NCI-H82 (cell line): ENCODE measurements at regions not wholly inside any gene's neighbourhood (a gene's known extent, or its start where the extent isn't known, plus 50 kb on each side); places are given as distances from the start of the nearest gene placed in this dataset.

Source experiments
- DNase-seq: peaks from one replicate; lab custom pipeline; 2025; lab: John Stamatoyannopoulos, UW

GRCh38 chr15:69951898-69952555 is 145.7 kb downstream of the TLE3 start:
- DNase-seq = peak; percentile 55

DNA sequence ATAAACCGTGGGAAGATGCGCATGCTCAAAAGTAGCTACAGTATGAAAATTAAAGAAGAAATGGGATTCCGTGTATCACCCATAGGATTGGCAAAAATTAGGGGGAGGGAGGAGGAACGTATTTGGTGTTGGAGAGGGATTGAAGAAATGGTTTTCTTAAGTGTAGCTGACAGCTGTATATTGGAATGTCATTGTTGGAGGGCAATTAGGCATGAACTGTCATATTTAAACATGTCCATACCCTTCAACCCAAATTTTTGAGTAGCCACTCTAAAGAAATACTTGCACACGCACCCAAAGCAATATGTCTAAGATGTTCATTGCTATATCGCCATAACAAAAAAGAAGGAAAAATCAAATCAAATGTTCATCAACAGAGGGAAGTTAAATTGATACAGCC is 144.7 kb downstream of the TLE3 start:
- no peak for DNase-seq

DNA sequence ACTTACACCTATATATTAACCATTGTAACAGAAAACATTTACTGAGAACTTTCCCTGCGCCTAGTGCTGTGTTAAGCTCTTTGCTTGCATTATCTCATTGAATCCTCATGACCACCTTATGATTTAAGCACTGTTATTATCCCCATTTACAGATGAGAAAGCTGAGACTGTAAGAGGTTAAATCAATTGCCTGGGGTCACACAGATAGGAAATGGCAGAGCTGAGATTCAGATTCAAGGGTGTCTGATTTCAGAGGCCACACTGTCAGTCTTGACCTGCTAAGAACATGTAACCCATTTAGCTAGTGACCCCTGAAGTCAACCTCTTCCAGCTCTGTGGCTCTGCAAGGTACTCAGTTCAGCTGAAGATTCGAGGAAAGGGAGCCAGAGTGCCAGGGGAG is 143.9 kb downstream of the TLE3 start:
- DNase-seq = no peak

GRCh38 chr15:69954666-69955065 is 143.1 kb downstream of the TLE3 start:
- DNase-seq = peak; percentile 32

GRCh38 chr15:69955240-69955894 is 142.3 kb downstream of the TLE3 start:
- no peak for DNase-seq

DNA sequence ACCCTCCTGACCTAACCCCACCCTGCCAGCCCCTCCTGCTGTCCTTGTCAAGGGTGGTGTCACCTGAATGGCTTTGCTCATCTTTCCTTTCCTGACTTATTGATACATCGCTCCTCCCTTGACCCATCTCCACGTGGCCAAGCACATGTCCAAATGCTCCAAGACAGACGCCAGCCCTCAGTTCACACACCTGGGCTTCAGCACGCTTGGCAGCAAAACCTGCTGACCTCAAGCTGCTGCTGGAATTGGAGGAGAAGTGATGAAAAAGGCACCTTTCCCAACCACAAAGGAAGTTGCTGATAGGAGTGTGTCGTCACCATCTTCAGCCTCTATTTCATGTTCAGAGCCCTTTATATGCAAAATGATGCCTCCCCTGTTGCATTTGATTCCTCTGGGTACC is 141.3 kb downstream of the TLE3 start:
- DNase-seq = no peak

- peak; percentile 32 for DNase-seq
Observed at GRCh38 chr15:69957175-69957574, 140.5 kb downstream of the TLE3 start.

DNA sequence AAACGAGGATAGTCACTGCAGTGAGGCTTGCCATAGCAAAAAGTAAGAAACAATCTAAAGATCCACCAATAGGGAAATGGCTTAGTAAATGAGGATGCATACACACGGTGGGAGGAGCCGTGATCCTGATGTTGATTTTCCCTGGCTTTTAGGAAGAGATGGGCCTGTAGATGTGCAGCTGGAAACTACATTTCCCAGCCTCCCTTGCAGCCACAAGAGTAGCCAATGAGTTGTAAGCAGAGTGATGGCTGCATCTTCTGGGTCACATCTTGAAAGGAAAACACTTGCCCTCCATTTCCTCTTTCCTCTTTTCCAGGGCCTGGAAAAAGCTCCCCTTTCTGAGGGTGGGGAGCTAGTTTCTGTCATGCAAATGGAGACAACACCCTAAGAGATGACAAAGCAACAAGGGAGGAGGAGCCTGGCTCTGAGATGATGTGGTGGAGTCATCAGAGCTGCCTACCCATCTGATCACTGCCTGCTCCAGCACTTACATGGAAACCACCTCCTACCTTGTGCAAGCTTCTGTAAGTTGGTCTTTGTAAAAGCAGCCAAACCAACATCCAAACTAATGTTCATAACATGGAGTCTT is 139.1 kb downstream of the TLE3 start:
- DNase-seq = peak; percentile 62

DNA sequence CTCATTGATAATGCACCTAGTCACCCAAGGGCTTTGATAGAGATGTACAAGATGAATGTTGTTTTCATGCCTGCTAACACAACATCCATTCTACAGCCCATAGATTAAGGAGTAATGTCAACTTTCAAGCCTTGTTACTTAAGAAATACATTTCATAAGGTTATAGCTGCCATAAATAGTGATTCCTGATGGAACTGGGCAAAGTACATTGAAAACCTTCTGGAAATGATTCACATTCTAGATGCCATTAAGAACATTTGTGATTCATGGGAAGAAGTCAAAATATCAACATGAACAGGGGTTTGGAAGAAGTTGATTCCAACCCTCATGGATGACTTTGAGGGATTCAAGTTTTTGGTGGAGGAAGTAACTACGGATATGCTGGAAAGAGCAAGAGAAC is 135.2 kb downstream of the TLE3 start:
- no peak for DNase-seq

DNA sequence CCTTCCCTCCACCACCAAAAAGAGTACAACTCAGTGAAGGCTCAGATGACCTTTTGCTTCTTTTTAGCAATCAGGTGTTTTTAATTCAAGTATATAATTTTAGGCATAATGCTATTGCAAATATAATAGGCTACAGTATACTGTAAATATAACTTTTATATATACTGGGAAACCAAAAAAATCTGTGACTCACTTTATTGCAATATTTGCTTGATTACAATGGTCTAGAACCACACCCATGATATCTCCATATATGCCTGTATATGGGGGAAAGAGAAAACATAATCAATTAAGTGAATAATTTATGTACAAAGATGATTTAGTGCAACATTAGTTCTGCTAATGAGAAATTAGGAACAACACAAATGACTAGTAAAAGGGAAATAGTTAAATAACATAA is 134.3 kb downstream of the TLE3 start:
- DNase-seq = no peak

DNA sequence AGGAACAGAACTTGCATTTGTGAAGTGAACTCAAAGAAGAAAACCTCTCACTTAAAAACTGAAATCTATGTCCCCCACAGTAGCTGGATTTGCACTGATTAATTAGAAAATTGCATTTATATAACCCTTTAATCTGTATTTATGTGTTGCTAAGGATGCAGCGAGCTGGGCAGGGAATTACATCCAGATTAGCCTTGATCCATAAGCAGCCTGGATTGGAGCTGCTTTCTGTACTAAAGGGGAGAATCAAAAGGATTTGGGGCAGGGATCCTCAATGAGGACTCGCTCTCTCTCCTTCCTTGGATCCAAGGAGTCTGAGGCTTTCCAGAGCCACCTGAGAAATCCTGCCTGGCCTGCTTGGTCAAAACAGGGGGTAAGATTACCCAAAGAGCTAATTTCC is 125.9 kb downstream of the TLE3 start:
- DNase-seq = peak; percentile 98

- DNase-seq = peak; percentile 86
Observed at GRCh38 chr15:69972436-69972835, 125.3 kb downstream of the TLE3 start.

- DNase-seq = no peak
Observed at GRCh38 chr15:69973102-69973714, 124.5 kb downstream of the TLE3 start.

- no peak for DNase-seq
Observed at GRCh38 chr15:69973880-69974279, 123.8 kb downstream of the TLE3 start.

DNA sequence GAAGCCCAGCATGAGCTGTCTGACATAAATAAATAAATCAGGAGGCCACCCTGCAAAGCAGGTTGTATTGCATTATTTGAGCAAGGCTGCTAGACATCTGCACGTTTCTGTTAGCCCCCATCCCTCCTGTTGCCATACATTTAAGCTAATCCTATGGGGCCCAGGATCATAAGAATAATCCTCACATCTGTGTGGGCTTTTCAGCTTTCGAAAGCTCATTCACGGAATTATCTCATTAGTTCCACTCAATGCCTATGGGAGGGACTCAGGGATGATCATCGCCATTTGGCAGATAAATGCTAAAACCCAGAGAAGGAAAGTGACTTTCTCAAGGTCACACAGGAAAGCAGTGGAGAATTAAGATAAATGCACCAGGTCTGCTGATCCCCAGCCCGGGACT is 123.4 kb downstream of the TLE3 start:
- peak; percentile 100 for DNase-seq

- DNase-seq = no peak
Observed at GRCh38 chr15:69976366-69976994, 121.2 kb downstream of the TLE3 start.

DNA sequence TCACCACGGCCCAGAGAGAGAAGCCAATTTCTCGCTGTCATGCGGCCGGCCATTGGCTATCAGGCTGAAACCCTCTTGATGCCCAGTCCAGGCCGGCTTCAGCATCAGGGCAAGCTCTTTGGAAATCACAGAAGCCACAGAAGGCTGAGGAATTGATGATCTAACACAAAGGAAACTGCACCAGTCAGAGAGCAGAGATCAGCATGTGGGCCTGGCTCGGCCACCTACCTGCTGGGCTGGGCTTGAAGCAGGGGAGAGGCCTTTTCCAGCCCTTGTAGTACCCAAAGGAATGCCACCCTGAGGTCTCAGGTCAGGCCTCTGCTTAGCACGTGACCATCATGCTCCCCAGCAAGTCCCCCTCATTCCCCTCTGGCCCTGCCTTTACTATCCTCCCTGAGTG is 119.1 kb downstream of the TLE3 start:
- DNase-seq = no peak

DNA sequence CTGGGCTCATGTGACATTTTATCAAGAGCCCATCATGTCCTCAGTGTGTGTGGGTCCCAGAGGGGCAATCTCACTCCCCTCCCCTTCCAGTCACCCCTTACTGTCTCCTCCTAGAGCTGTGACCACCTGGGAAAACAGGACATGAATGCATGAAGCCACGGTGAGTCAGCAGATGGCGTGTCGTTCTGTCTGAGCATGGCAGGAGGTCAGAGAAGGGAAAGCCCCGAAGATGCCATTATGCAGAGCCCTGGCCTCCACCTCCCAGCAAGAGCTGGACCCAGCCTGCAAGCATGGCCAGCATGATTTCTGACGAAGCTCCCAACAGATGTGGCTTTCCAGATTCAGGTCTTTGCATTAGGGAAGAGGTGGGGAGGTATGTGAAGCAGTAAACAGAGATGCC is 118.5 kb downstream of the TLE3 start:
- DNase-seq = peak; percentile 64

GRCh38 chr15:69979783-69980182 is 117.9 kb downstream of the TLE3 start:
- DNase-seq = no peak

DNA sequence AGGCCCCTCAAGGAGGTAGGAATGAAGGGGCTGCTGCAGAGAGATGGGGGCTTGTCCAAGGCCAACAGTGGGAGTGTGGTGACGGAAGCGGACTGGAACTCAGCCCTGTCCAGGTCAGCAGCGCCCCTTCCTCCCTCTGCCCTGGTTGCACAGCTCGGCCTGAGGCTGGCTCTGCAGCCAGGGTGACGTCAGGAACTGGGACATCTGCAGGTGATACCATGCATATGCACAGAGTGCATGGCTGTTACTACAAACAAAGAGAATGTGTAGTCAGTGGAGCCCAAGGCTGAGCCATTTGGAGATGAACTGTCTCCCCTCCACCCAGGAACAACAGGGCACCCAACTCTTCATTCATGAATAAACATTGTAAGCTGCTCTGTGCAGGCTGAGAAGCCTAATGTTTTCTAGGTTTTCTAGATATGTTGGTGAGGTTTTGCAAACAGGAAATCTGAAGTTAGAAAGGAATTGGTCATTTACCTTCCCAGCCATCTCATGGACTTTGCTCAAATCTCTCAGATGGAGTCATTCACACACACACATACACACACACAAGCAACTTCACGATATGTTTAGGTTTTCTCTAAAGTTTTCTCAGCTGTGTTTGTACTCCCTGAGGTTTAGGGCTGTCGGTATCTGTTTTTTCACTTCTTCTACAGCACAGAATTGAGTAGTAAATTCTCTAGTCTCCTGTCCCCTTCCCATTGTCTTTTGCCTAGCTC is 117.2 kb downstream of the TLE3 start:
- no peak for DNase-seq

- DNase-seq = no peak
Observed at GRCh38 chr15:69982037-69982436, 115.7 kb downstream of the TLE3 start.

DNA sequence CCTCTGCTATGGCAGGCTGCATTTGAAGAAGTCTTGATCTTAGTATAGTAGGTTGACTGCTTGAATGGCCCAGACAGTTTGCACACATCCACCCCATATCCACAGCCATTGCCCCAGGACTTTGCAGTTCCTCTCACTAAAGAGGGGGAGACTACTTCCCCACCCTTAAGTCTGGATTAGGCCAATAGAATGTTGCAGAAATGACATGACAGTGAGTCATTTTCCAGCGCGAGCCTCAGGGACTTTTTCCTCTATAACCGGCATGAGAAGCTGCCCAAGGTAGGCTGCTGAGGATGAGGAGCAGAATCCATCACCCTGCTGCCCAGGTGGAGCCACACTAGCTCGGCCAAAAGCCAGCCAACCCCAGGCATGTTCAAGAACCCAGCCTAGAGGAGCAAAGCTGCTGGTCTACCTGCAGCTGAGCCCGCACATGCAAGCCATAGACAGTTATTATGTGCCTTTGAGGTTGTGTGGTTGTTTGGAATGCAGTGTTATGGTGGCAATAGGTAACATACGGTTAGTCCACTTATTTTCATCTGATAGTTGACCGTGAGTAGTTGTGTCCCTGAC is 113.9 kb downstream of the TLE3 start:
- no peak for DNase-seq
